Skeletal muscle tissue (tissue), 3 donors: ENCODE measurements at regions not wholly inside any gene's neighbourhood (a gene's known extent, or its start where the extent isn't known, plus 50 kb on each side); places are given as distances from the start of the nearest gene placed in this dataset.

ENCODE experiments used
- H3K27ac ChIP-seq: one replicate; pipeline ENCODE4 v1.7.0; 2013; ENCODE audit warnings: mild to moderate bottlenecking, low read depth, low read length, inconsistent platforms
- H3K27me3 ChIP-seq, 3 donors: one replicate each; pipeline ENCODE4 v1.7.0; 2013; ENCODE audit warnings: low read length in 3 of 3; ENCODE audit not compliant: control insufficient read depth in 3 of 3, insufficient read depth in 3 of 3
- H3K36me3 ChIP-seq, 3 donors: one replicate each; pipeline ENCODE4 v1.7.0; 2013; ENCODE audit warnings: low read length in 3 of 3; ENCODE audit not compliant: control insufficient read depth in 3 of 3, insufficient read depth in 3 of 3
- H3K4me1 ChIP-seq, 3 donors: one replicate each; pipeline ENCODE4 v1.7.0; 2013; ENCODE audit warnings: low read length in 3 of 3, mild to moderate bottlenecking in 3 of 3; ENCODE audit not compliant: control insufficient read depth in 3 of 3, insufficient read depth in 3 of 3
- H3K4me3 ChIP-seq, 3 donors: one replicate each; pipeline ENCODE4 v1.7.0; 2013; ENCODE audit warnings: low read length in 3 of 3
- H3K9ac ChIP-seq, 3 donors: one replicate each; pipeline ENCODE4 v1.7.0; 2013; ENCODE audit warnings: low read length in 3 of 3, mild to moderate bottlenecking in 3 of 3, moderate library complexity in 2 of 3, low read depth in 1 of 3
- H3K9me3 ChIP-seq, 3 donors: one replicate each; pipeline ENCODE4 v1.7.0; 2013; ENCODE audit warnings: low read length in 3 of 3; ENCODE audit not compliant: control insufficient read depth in 3 of 3
- donor health status: Osteomylitis.

DNA sequence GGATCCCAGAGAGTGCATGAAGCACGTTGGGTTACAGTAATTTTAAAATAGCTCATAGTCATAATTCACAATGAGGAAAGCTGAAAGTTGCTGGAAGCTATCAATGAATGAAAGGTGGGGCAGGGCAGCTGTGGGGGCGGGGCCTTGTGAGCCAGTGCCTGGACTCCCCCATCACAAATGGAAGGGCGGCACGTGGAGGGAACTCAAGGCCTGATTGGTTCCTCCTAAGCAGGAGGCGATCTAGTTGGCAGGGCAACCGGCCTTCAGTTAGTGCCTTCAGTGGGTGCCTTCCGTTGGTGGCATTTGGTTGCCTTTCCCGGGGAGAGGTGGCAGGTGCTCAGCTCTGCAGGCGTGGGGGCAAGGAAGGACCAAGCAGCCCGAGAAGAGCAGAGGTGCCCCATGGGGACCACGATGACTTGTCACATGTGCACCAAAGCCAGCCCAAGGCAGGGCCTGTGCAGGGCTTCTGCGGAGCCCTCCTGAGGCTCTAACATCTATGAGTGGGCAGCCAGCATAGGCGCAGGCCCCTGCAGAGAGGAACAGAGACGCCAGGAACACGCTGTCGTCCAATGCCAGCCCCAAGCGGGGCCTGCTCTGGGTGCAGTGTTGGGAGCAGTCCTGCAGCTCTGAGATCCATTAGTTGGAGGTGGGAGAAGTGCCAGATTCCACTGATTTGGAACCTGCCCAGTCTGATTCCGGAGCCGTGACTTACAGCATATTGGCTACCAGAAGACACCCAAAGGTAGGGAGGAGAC, 59.8 kb upstream of the PDSS1 start:
- H3K9me3 ChIP-seq = no peaks in the 10 kb centered on the region
- no peak overlapping the region for H3K9ac ChIP-seq
- H3K27me3 ChIP-seq = no peaks in the 10 kb centered on the region
- no peak overlapping the region for H3K27ac ChIP-seq
- no peaks in the 10 kb centered on the region for H3K36me3 ChIP-seq
- H3K4me3 ChIP-seq = no peak overlapping the region
- H3K4me1 ChIP-seq = no peaks in the 10 kb centered on the region

DNA sequence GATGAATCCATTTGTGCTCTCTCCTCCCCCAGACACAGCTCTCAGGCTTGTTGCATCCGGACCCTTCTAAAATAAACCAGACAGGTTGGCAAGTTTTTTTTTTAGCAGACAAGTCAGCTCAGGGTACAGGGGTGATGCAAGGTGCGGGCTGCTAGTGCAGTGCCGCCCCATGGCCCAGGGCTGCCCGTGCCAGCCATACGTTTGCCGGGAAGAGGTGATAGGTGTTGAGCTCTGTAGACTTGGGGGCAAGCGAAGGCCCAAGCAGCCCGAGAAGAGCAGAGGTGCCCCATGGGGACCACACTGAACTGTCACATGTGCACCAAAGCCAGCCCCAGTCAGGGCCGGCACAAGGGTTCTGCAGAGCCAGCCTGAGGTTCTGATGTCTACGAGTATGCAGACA, 57.1 kb upstream of the PDSS1 start:
- no peaks in the 10 kb centered on the region for H3K4me1 ChIP-seq
- no peaks in the 10 kb centered on the region for H3K36me3 ChIP-seq
- no peak overlapping the region for H3K9ac ChIP-seq
- no peak overlapping the region for H3K4me3 ChIP-seq
- H3K27ac ChIP-seq = no peak overlapping the region
- H3K9me3 ChIP-seq = no peaks in the 10 kb centered on the region
- no peaks in the 10 kb centered on the region for H3K27me3 ChIP-seq

DNA sequence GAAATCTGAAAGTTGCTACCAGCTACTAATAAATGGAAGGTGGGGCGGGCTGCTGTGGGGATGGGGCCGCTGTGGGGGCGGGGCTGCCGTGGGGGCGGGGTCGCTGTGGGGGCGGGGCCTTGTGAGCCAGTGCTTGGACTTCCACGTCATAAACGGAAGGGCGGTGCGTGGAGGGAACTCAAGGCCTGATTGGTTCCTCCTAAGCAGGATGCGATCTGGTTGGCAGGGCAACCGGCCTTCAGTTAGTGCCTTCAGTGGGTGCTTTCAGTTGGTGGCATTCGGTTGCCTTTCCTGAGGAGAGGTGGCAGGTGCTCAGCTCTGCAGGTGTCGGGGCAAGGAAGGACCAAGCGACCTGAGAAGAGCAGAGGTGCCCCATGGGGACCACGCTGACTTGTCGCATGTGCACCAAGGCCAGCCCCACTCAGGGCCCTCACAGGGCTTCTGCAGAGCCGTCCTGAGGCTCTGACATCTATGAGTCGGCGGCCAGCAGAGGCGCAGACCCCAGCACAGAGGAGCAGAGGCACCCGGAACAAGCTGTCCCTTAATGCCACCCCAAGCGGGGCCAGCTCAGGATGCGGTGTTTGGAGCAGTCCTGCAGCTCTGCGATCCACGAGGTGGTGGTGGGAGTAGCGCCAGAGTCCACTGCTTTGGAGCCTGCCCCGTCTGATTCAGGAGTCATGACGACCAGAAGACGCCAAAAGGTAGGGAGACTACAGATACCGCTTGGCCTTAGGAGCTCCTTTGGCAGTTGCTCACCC, 54.4 kb upstream of the PDSS1 start:
- Histone ChIP-seq H3K4me1 (no peaks in the 10 kb centered on the region), H3K27me3 (peaks cover 0 to 3% (median 0%) of the 10 kb centered on the region in 3 donors), H3K9ac (no peak overlapping the region), H3K9me3 (no peaks in the 10 kb centered on the region), H3K36me3 (no peaks in the 10 kb centered on the region), H3K4me3 (no peak overlapping the region), H3K27ac (no peak overlapping the region)

DNA sequence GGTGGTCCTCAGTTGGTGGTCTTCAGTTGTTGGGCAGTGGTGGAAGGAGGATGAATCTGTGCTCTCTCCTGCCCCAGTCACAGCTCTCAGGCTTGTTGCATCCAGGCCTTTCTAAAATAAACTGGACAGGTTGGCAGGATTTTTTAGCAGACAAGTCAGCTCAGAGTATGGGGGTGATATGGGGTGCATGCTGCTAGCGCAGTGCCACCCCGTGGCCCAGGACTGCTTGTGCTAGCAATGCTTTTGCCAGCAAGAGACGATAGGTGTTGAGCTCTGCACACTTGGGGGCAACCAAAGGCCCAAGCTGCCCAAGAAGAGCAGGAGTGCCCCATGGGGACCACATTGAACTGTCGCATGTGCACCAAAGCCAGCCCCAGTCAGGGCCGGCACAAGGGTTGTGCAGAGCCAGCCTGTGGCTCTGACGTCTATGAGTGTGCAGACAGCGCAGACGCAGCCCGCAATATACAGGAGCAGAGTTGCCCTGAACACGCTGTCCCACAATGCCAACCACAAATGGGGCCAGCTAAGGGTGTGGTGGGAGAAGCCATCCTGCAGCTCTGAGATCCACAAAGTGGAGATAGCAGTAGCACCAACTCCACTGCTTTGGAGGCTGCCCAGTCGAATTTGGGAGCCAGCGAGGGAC, 49.8 kb upstream of the PDSS1 start:
- H3K36me3 ChIP-seq = no peaks in the 10 kb centered on the region
- H3K9ac ChIP-seq = no peak overlapping the region
- no peaks in the 10 kb centered on the region for H3K9me3 ChIP-seq
- H3K27ac ChIP-seq = no peak overlapping the region
- H3K27me3 ChIP-seq = peaks cover 0 to 3% (median 0%) of the 10 kb centered on the region in 3 donors
- H3K4me1 ChIP-seq = no peaks in the 10 kb centered on the region
- H3K4me3 ChIP-seq = no peak overlapping the region
